H1 (cell line): ENCODE measurements at regions not wholly inside any gene's neighbourhood (a gene's known extent, or its start where the extent isn't known, plus 50 kb on each side); places are given as distances from the start of the nearest gene placed in this dataset.

Source experiments
- CBX8 ChIP-seq: fragments of 300-800, 300-1000 bp; sonication (generic); IDR thresholded peaks from 2 replicates; pipeline ENCODE4 v1.7.1; 2016; ENCODE audit warnings: low read depth, low read length, borderline replicate concordance
- FOSL1 ChIP-seq: IDR thresholded peaks from 2 replicates; pipeline ENCODE4 v1.6.1; 2011; ENCODE audit warnings: mild to moderate bottlenecking, low read depth, low read length, moderate library complexity; ENCODE audit not compliant: insufficient read depth
- GABPA ChIP-seq: IDR thresholded peaks from 2 replicates; pipeline ENCODE4 v1.6.1; 2011; ENCODE audit warnings: mild to moderate bottlenecking, low read length, moderate library complexity, borderline replicate concordance; ENCODE audit not compliant: insufficient read depth
- TAF1 ChIP-seq: IDR thresholded peaks from 2 replicates; pipeline ENCODE4 v1.6.1; 2011; ENCODE audit warnings: mild to moderate bottlenecking, low read depth, low read length
- TCF12 ChIP-seq: IDR thresholded peaks from 2 replicates; pipeline ENCODE4 v1.6.1; 2011; ENCODE audit warnings: low read depth, mild to moderate bottlenecking, low read length
- TF ChIP-seq, protein P1 (sequence below), 3 experiments: IDR thresholded peaks; 1 replicate in 2 of 3; 2 replicates in 1 of 3; pipeline versions ENCODE4 v1.5.1 to v1.6.1; 2011; ENCODE audit warnings: low read length in 3 of 3, mild to moderate bottlenecking in 3 of 3, inconsistent platforms in 2 of 3, low read depth in 1 of 3, moderate library complexity in 1 of 3; ENCODE audit not compliant: insufficient read depth in 1 of 3; ENCODE audit errors: control extremely low read depth in 1 of 3
- TF ChIP-seq, protein P2 (sequence below): fragments of 300-600 bp; sonication (generic); IDR thresholded peaks from 2 replicates; pipeline ENCODE4 v1.7.1; 2012; ENCODE audit warnings: low read length, moderate library complexity, mild to moderate bottlenecking, inconsistent platforms; ENCODE audit not compliant: insufficient replicate concordance

DNA sequence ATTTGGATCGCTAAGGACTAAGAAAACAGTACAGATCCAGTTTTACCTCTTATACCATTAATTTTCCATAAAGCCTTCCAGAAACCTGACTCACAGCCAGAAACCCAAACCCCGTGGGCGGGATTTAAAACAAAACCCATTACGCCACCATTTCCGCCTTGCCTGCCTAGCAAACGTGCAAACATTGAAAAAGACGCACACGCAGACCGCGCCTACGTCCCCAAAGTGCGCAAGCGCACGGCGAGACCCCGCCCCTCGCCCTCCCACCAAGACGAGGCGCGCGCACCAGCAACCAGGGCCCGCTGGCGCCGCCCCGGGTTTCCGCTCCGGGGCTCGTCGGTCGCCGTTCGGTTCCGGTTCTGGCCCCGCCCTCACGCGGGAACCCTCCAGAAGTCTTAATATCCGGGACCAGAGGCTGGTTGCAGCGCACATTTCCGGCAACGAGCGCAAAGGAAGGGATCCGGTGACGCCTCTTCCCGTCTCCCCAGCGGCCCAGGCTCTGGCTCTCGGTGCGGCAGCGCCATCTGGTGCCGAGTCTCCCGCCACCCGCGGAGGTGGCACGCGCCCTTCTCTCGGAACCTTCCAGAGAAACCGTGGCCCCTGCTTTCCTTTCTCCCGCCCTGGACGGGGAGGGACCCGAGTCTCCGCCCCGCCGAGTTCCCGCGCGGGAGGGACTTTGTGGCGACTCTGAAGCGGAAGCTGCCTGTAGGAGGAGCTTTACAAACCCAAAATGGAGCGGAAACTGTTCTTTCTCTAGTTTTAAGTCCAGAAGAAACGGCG, 256.9 kb upstream of the STARD13 start (continued):
- TF ChIP-seq, protein P1, sequence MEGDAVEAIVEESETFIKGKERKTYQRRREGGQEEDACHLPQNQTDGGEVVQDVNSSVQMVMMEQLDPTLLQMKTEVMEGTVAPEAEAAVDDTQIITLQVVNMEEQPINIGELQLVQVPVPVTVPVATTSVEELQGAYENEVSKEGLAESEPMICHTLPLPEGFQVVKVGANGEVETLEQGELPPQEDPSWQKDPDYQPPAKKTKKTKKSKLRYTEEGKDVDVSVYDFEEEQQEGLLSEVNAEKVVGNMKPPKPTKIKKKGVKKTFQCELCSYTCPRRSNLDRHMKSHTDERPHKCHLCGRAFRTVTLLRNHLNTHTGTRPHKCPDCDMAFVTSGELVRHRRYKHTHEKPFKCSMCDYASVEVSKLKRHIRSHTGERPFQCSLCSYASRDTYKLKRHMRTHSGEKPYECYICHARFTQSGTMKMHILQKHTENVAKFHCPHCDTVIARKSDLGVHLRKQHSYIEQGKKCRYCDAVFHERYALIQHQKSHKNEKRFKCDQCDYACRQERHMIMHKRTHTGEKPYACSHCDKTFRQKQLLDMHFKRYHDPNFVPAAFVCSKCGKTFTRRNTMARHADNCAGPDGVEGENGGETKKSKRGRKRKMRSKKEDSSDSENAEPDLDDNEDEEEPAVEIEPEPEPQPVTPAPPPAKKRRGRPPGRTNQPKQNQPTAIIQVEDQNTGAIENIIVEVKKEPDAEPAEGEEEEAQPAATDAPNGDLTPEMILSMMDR (IDR thresholded peaks at IDR 0.05; ENCODE audit: control extremely low read depth in 1 of 3, insufficient read depth in 1 of 3, low read depth in 1 of 3, low read length in 3 of 3), result peak; percentile 70 to 74 (median 74)
- TF ChIP-seq, protein P2, sequence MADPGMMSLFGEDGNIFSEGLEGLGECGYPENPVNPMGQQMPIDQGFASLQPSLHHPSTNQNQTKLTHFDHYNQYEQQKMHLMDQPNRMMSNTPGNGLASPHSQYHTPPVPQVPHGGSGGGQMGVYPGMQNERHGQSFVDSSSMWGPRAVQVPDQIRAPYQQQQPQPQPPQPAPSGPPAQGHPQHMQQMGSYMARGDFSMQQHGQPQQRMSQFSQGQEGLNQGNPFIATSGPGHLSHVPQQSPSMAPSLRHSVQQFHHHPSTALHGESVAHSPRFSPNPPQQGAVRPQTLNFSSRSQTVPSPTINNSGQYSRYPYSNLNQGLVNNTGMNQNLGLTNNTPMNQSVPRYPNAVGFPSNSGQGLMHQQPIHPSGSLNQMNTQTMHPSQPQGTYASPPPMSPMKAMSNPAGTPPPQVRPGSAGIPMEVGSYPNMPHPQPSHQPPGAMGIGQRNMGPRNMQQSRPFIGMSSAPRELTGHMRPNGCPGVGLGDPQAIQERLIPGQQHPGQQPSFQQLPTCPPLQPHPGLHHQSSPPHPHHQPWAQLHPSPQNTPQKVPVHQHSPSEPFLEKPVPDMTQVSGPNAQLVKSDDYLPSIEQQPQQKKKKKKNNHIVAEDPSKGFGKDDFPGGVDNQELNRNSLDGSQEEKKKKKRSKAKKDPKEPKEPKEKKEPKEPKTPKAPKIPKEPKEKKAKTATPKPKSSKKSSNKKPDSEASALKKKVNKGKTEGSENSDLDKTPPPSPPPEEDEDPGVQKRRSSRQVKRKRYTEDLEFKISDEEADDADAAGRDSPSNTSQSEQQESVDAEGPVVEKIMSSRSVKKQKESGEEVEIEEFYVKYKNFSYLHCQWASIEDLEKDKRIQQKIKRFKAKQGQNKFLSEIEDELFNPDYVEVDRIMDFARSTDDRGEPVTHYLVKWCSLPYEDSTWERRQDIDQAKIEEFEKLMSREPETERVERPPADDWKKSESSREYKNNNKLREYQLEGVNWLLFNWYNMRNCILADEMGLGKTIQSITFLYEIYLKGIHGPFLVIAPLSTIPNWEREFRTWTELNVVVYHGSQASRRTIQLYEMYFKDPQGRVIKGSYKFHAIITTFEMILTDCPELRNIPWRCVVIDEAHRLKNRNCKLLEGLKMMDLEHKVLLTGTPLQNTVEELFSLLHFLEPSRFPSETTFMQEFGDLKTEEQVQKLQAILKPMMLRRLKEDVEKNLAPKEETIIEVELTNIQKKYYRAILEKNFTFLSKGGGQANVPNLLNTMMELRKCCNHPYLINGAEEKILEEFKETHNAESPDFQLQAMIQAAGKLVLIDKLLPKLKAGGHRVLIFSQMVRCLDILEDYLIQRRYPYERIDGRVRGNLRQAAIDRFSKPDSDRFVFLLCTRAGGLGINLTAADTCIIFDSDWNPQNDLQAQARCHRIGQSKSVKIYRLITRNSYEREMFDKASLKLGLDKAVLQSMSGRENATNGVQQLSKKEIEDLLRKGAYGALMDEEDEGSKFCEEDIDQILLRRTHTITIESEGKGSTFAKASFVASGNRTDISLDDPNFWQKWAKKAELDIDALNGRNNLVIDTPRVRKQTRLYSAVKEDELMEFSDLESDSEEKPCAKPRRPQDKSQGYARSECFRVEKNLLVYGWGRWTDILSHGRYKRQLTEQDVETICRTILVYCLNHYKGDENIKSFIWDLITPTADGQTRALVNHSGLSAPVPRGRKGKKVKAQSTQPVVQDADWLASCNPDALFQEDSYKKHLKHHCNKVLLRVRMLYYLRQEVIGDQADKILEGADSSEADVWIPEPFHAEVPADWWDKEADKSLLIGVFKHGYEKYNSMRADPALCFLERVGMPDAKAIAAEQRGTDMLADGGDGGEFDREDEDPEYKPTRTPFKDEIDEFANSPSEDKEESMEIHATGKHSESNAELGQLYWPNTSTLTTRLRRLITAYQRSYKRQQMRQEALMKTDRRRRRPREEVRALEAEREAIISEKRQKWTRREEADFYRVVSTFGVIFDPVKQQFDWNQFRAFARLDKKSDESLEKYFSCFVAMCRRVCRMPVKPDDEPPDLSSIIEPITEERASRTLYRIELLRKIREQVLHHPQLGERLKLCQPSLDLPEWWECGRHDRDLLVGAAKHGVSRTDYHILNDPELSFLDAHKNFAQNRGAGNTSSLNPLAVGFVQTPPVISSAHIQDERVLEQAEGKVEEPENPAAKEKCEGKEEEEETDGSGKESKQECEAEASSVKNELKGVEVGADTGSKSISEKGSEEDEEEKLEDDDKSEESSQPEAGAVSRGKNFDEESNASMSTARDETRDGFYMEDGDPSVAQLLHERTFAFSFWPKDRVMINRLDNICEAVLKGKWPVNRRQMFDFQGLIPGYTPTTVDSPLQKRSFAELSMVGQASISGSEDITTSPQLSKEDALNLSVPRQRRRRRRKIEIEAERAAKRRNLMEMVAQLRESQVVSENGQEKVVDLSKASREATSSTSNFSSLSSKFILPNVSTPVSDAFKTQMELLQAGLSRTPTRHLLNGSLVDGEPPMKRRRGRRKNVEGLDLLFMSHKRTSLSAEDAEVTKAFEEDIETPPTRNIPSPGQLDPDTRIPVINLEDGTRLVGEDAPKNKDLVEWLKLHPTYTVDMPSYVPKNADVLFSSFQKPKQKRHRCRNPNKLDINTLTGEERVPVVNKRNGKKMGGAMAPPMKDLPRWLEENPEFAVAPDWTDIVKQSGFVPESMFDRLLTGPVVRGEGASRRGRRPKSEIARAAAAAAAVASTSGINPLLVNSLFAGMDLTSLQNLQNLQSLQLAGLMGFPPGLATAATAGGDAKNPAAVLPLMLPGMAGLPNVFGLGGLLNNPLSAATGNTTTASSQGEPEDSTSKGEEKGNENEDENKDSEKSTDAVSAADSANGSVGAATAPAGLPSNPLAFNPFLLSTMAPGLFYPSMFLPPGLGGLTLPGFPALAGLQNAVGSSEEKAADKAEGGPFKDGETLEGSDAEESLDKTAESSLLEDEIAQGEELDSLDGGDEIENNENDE, result no peak
- TF ChIP-seq TAF1, result peak; percentile 91
- TF ChIP-seq FOSL1, result no peak
- peak; percentile 49; the same call in 1 of the 2 replicates for TF ChIP-seq TCF12
- peak; percentile 70; the same call in 1 of the 2 replicates for TF ChIP-seq GABPA
- TF ChIP-seq CBX8, result no peak
